Tibial artery (tissue), 4 donors: ENCODE measurements at regions not wholly inside any gene's neighbourhood (a gene's known extent, or its start where the extent isn't known, plus 50 kb on each side); places are given as distances from the start of the nearest gene placed in this dataset.
A peak's percentile ranks its signal among the peaks of the same experiment; 100 is the strongest.

ENCODE experiments used
- DNase-seq, 2 donors: peaks; one replicate each; pipeline ENCODE4 v3.0.0-alpha.2; 2019
- H3K27ac ChIP-seq, 2 donors: fragments of 200-600 bp; sonication (generic) in 1 of 2; 1 replicate in 1 of 2; 2 replicates in 1 of 2; pipeline ENCODE4 v1.5.1; 2018 to 2019; ENCODE audit warnings: mild to moderate bottlenecking in 1 of 2
- H3K27me3 ChIP-seq, 2 donors: fragments of 200-600 bp; sonication (generic) in 1 of 2; one replicate each; pipeline versions ENCODE4 v1.5.1 to v1.6.0; 2016 to 2019
- H3K36me3 ChIP-seq, 3 donors: fragments of 200-600 bp; sonication (generic) in 2 of 3; one replicate each; pipeline ENCODE4 v1.5.1; 2016 to 2019; ENCODE audit warnings: mild to moderate bottlenecking in 2 of 3
- H3K4me1 ChIP-seq, 4 donors: fragments of 200-600 bp; sonication (generic) in 2 of 4; 1 replicate in 3 of 4; 2 replicates in 1 of 4; pipeline ENCODE4 v1.5.1; 2016 to 2019
- H3K4me3 ChIP-seq, 2 donors: fragments of 200-600 bp; sonication (generic) in 1 of 2; 1 replicate in 1 of 2; 2 replicates in 1 of 2; pipeline ENCODE4 v1.5.1; 2018 to 2019; ENCODE audit warnings: mild to moderate bottlenecking in 2 of 2
- H3K9me3 ChIP-seq, 3 donors: fragments of 200-600 bp; sonication (generic) in 1 of 3; one replicate each; pipeline ENCODE4 v1.5.1; 2016 to 2019
- CTCF ChIP-seq, 2 experiments: fragments of 200-600 bp in 1 of 2; fragments of 450-650 bp in 1 of 2; IDR thresholded peaks; one replicate each; pipeline ENCODE4 v1.5.1; 2017 to 2019; ENCODE audit warnings: antibody characterized with exemption in 2 of 2, mild to moderate bottlenecking in 1 of 2, moderate library complexity in 1 of 2
- intact Hi-C: fragments of 100-400 bp; cut with DNase I; formaldehyde crosslinking; loops from one replicate; pipeline ENCODE4 v1.15.0; 2023; ENCODE audit warnings: low total_unique reads

GRCh38 chr21:35720208-35720731 lies 340.1 kb downstream of the SETD4 start:
- peaks cover 0 to 25% (median 11%) of the 10 kb centered on the region in 4 donors for H3K4me1 ChIP-seq
- no peaks in the 10 kb centered on the region for H3K27me3 ChIP-seq
- no peak for DNase-seq
- H3K27ac ChIP-seq: peak overlapping the region; percentile 18 to 44
- intact Hi-C loops: no loop called here
- no peaks in the 10 kb centered on the region for H3K36me3 ChIP-seq
- H3K9me3 ChIP-seq: no peaks in the 10 kb centered on the region
- no peak for TF ChIP-seq CTCF (IDR thresholded peaks at IDR 0.05)
- no peak overlapping the region for H3K4me3 ChIP-seq

GRCh38 chr21:35719080-35719479 lies 341.2 kb downstream of the SETD4 start:
- H3K27me3 ChIP-seq: no peaks in the 10 kb centered on the region
- no peak overlapping the region for H3K4me3 ChIP-seq
- H3K36me3 ChIP-seq: no peaks in the 10 kb centered on the region
- TF ChIP-seq CTCF (IDR thresholded peaks at IDR 0.05): no peak
- no peaks in the 10 kb centered on the region for H3K9me3 ChIP-seq
- no peak overlapping the region for H3K27ac ChIP-seq
- intact Hi-C loops: no loop called here
- H3K4me1 ChIP-seq: peaks cover 0 to 25% (median 11%) of the 10 kb centered on the region in 4 donors
- no peak for DNase-seq

- intact Hi-C loops: no loop called here
- Histone ChIP-seq H3K4me1 (peaks cover 0 to 25% (median 11%) of the 10 kb centered on the region in 4 donors), H3K36me3 (no peaks in the 10 kb centered on the region), H3K27me3 (no peaks in the 10 kb centered on the region), H3K9me3 (no peaks in the 10 kb centered on the region), H3K4me3 (no peak overlapping the region), H3K27ac (no peak overlapping the region)
- no peak for DNase-seq
- no peak for TF ChIP-seq CTCF (IDR thresholded peaks at IDR 0.05)
Observed at GRCh38 chr21:35716876-35717565, 343.3 kb downstream of the SETD4 start.

GRCh38 chr21:35713914-35714313 lies 346.4 kb downstream of the SETD4 start:
- no peak overlapping the region for H3K27ac ChIP-seq
- intact Hi-C loops: no loop called here
- H3K4me1 ChIP-seq: peaks cover 0 to under 1% (median 0%) of the 10 kb centered on the region in 4 donors
- no peak for TF ChIP-seq CTCF (IDR thresholded peaks at IDR 0.05)
- H3K27me3 ChIP-seq: no peaks in the 10 kb centered on the region
- DNase-seq: no peak
- H3K9me3 ChIP-seq: no peaks in the 10 kb centered on the region
- H3K4me3 ChIP-seq: no peak overlapping the region
- H3K36me3 ChIP-seq: no peaks in the 10 kb centered on the region

- no peaks in the 10 kb centered on the region for H3K36me3 ChIP-seq
- no peaks in the 10 kb centered on the region for H3K9me3 ChIP-seq
- no peaks in the 10 kb centered on the region for H3K27me3 ChIP-seq
- no peak overlapping the region for H3K27ac ChIP-seq
- H3K4me3 ChIP-seq: no peak overlapping the region
- no peak for TF ChIP-seq CTCF (IDR thresholded peaks at IDR 0.05)
- H3K4me1 ChIP-seq: no peaks in the 10 kb centered on the region
- intact Hi-C loops: no loop called here
- DNase-seq: no peak
Observed at GRCh38 chr21:35711661-35712060, 348.7 kb downstream of the SETD4 start.
